ENCODE measurements at regions not wholly inside any gene's neighbourhood (a gene's known extent, or its start where the extent isn't known, plus 50 kb on each side); places are given as distances from the start of the nearest gene placed in this dataset.
A peak's percentile ranks its signal among the peaks of the same experiment; 100 is the strongest.

DNA sequence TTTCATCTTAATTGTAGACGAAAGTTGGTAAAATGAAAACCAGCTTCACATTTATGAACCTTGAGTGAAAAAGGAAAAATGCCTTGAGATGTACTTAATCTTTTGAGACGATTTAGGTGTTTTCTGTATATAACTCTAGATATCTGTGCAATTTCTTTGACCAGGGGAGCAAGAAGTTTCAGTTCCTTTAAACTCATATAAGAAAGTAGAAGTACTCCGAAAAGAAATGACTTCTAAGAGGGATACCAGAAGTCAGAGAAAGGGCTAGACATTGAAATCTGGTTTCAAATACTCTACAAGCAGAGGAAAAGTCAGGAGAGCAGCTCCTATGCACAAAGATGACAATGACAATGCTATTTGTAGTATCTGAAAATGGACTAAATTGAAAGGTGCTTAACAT is 303.7 kb downstream of the BAMBI start:
- RAD21 ChIA-PET (ENCODE audit: unreplicated experiment) = no interaction called here
- BruUV-seq (replicated peaks) = no TSS peak
- CTCF ChIA-PET = interaction anchor here (0.7 to 1.5 kb wide), 2 partner anchors 9 to 11 kb away, joined by 3 to 4 read pairs; no protein-coding TSS in a partner anchor
- Histone ChIP-seq H2AFZ (ENCODE audit: control insufficient read depth, low read depth, low read length) (no peak overlapping the region), H3K9ac (ENCODE audit: control insufficient read depth, insufficient read depth, low read length) (no peak overlapping the region), H3K27ac (ENCODE audit: control insufficient read depth, insufficient read depth) (no peak overlapping the region), H3K4me2 (ENCODE audit: control insufficient read depth, insufficient read depth) (no peak overlapping the region), H3K4me1 (ENCODE audit: control insufficient read depth, insufficient read depth, low read length) (no peaks in the 10 kb centered on the region), H3K9me3 (replicated peaks; ENCODE audit: control insufficient read depth, insufficient read depth, low read length) (no peaks in the 10 kb centered on the region), H3K4me3 (no peak overlapping the region), H3K27me3 (replicated peaks in 1 of 2; ENCODE audit: control insufficient read depth in 2 of 2, insufficient read depth in 2 of 2, low read length in 1 of 2) (no peaks in the 10 kb centered on the region), H3K36me3 (ENCODE audit: control insufficient read depth in 2 of 2, insufficient read depth in 2 of 2, low read length in 1 of 2) (no peaks in the 10 kb centered on the region), H3K79me2 (ENCODE audit: control insufficient read depth, insufficient read depth, low read length) (no peaks in the 10 kb centered on the region), H4K20me1 (ENCODE audit: control insufficient read depth, insufficient read depth) (no peaks in the 10 kb centered on the region)
- WGBS (ENCODE audit: insufficient coverage, insufficient replicate concordance, low lambda C conversion rate, missing lambda C conversion rate) = 0% methylated on average over 3 of the region's 3 CpGs
- SMC1A ChIA-PET (ENCODE audit: uncharacterized antibody, unreplicated experiment) = no interaction called here
- no peak for FAIRE-seq
- ATAC-seq = peak; percentile 61
- intact Hi-C loops (cut with micrococcal nuclease; ENCODE audit: unreplicated experiment) = no loop called here
- no peak for DNase-seq (ENCODE audit: low read depth, low spot score)
- POLR2A ChIA-PET = no interaction called here
- TF ChIP-seq SPI1 (IDR thresholded peaks at IDR 0.05; ENCODE audit: borderline replicate concordance, insufficient read depth, low read depth, low read length) (peak; percentile 60), TCF7 (IDR thresholded peaks at IDR 0.05; ENCODE audit: borderline replicate concordance) (peak; percentile 63; the same call in 1 of the 2 replicates), RAD51 (IDR thresholded peaks at IDR 0.05) (no peak)
- TF ChIP-seq, protein P1, sequence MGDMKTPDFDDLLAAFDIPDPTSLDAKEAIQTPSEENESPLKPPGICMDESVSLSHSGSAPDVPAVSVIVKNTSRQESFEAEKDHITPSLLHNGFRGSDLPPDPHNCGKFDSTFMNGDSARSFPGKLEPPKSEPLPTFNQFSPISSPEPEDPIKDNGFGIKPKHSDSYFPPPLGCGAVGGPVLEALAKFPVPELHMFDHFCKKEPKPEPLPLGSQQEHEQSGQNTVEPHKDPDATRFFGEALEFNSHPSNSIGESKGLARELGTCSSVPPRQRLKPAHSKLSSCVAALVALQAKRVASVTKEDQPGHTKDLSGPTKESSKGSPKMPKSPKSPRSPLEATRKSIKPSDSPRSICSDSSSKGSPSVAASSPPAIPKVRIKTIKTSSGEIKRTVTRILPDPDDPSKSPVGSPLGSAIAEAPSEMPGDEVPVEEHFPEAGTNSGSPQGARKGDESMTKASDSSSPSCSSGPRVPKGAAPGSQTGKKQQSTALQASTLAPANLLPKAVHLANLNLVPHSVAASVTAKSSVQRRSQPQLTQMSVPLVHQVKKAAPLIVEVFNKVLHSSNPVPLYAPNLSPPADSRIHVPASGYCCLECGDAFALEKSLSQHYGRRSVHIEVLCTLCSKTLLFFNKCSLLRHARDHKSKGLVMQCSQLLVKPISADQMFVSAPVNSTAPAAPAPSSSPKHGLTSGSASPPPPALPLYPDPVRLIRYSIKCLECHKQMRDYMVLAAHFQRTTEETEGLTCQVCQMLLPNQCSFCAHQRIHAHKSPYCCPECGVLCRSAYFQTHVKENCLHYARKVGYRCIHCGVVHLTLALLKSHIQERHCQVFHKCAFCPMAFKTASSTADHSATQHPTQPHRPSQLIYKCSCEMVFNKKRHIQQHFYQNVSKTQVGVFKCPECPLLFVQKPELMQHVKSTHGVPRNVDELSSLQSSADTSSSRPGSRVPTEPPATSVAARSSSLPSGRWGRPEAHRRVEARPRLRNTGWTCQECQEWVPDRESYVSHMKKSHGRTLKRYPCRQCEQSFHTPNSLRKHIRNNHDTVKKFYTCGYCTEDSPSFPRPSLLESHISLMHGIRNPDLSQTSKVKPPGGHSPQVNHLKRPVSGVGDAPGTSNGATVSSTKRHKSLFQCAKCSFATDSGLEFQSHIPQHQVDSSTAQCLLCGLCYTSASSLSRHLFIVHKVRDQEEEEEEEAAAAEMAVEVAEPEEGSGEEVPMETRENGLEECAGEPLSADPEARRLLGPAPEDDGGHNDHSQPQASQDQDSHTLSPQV (IDR thresholded peaks at IDR 0.05) = no peak
- TF ChIP-seq, protein P2, sequence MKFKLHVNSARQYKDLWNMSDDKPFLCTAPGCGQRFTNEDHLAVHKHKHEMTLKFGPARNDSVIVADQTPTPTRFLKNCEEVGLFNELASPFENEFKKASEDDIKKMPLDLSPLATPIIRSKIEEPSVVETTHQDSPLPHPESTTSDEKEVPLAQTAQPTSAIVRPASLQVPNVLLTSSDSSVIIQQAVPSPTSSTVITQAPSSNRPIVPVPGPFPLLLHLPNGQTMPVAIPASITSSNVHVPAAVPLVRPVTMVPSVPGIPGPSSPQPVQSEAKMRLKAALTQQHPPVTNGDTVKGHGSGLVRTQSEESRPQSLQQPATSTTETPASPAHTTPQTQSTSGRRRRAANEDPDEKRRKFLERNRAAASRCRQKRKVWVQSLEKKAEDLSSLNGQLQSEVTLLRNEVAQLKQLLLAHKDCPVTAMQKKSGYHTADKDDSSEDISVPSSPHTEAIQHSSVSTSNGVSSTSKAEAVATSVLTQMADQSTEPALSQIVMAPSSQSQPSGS (IDR thresholded peaks at IDR 0.05; ENCODE audit: low read length) = no peak
- in situ Hi-C loops (cut with MboI) = no loop called here

Data from GM12878 (cell line).